HCT116 (cell line): ENCODE measurements at regions not wholly inside any gene's neighbourhood (a gene's known extent, or its start where the extent isn't known, plus 50 kb on each side); places are given as distances from the start of the nearest gene placed in this dataset.

Experiments used
- ATAC-seq: fragments of 200-7000 bp; cut with Tn5 transposase; 2 replicates; pipeline ENCODE4 v1.9.1; 2020; ENCODE audit warnings: mild to moderate bottlenecking, moderate library complexity
- BruUV-seq: library from RNA; stranded (reverse); fragments of 400-500 nt; replicated peaks from 2 replicates; lab custom pipeline; 2021; lab: Mats Ljungman, UMichigan
- CTCF ChIA-PET: fragments of 300-600 bp; sonication (Branson Sonifier 250); formaldehyde crosslinking; loops from one replicate; lab custom pipeline; 2021; ENCODE audit warnings: antibody characterized with exemption; lab: Charles Lee
- POLR2A ChIA-PET: fragments of 300-600, 350-600 bp; sonication (Branson Sonifier 250); formaldehyde crosslinking; loops from one replicate; lab custom pipeline; 2021; ENCODE audit warnings: antibody characterized with exemption; lab: Charles Lee
- RAD21 ChIA-PET, 2 experiments: fragments of 300-600 bp; sonication (Branson Sonifier 250); formaldehyde crosslinking; loops; one replicate each; lab custom pipeline; 2023; ENCODE audit warnings: low total read pairs in 2 of 2; ENCODE audit not compliant: uncharacterized antibody in 2 of 2, unreplicated experiment in 2 of 2, low non-redundant PET in 1 of 2; lab: Charles Lee
- DNase-seq: peaks from one replicate; pipeline ENCODE4 v3.0.0-alpha.2; 2010; ENCODE audit warnings: low read depth, low spot score
- H2AFZ ChIP-seq: fragments of 200-600 bp; shearing (Covaris generic), sonication (generic); 2 replicates; pipeline ENCODE4 v1.6.1; 2017; ENCODE audit warnings: low read depth, mixed run types, mixed read lengths, antibody characterized with exemption, low read length; ENCODE audit not compliant: poor library complexity, severe bottlenecking
- H3K27ac ChIP-seq: 2 replicates; pipeline ENCODE4 v1.5.1; 2012; ENCODE audit warnings: low read depth, low read length
- H3K27me3 ChIP-seq: fragments of 200-600 bp; sonication (generic); 2 replicates; pipeline ENCODE4 v1.6.1; 2016; ENCODE audit warnings: mixed run types, low read length, mixed read lengths; ENCODE audit not compliant: insufficient read depth
- H3K36me3 ChIP-seq, 2 experiments: fragments of 200-500 bp in 1 of 2; fragments of 200-600 bp in 1 of 2; sonication (Bioruptor generic) in 1 of 2; sonication (generic) in 1 of 2; 2 replicates each; pipeline versions ENCODE4 v1.5.1 to v1.6.1; 2014 to 2016; ENCODE audit warnings: low read length in 2 of 2, inconsistent platforms in 1 of 2, mixed read lengths in 1 of 2, mixed run types in 1 of 2; ENCODE audit not compliant: insufficient read depth in 2 of 2, control insufficient read depth in 1 of 2
- H3K4me1 ChIP-seq, 2 experiments: fragments of 200-600 bp in 1 of 2; sonication (generic) in 1 of 2; 2 replicates each; pipeline versions ENCODE4 v1.5.1 to v1.6.1; 2012 to 2017; ENCODE audit warnings: low read length in 2 of 2, inconsistent platforms in 1 of 2, mild to moderate bottlenecking in 1 of 2, mixed read lengths in 1 of 2, mixed run types in 1 of 2, moderate library complexity in 1 of 2; ENCODE audit not compliant: insufficient read depth in 2 of 2, control insufficient read depth in 1 of 2
- H3K4me2 ChIP-seq: fragments of 200-600 bp; sonication (generic); 2 replicates; pipeline ENCODE4 v1.6.1; 2017; ENCODE audit warnings: mixed run types, low read length, mixed read lengths
- H3K4me3 ChIP-seq, 2 experiments: fragments of 200-600 bp in 1 of 2; sonication (generic) in 1 of 2; replicated peaks in 1 of 2; 2 replicates each; pipeline ENCODE4 v1.5.1; 2011 to 2016; ENCODE audit warnings: low read length in 2 of 2, control low read depth in 1 of 2, low read depth in 1 of 2, mild to moderate bottlenecking in 1 of 2, mixed read lengths in 1 of 2, mixed run types in 1 of 2
- H3K79me2 ChIP-seq: fragments of 200-600 bp; sonication (generic); 2 replicates; pipeline ENCODE4 v1.6.1; 2017; ENCODE audit warnings: mild to moderate bottlenecking, mixed run types, low read length, moderate library complexity, mixed read lengths; ENCODE audit not compliant: insufficient read depth
- H3K9ac ChIP-seq: fragments of 200-600 bp; sonication (generic); 2 replicates; pipeline ENCODE4 v1.6.1; 2016; ENCODE audit warnings: low read length, mixed read lengths
- H3K9me2 ChIP-seq: fragments of 200-600 bp; sonication (generic), shearing (Covaris generic); 2 replicates; pipeline ENCODE4 v1.6.1; 2017; ENCODE audit warnings: mixed run types, mild to moderate bottlenecking, moderate library complexity; ENCODE audit not compliant: insufficient read depth
- H3K9me3 ChIP-seq, 2 experiments: fragments of 200-500 bp in 1 of 2; fragments of 200-600 bp in 1 of 2; sonication (Bioruptor generic) in 1 of 2; sonication (generic) in 1 of 2; 2 replicates each; pipeline ENCODE4 v1.6.1; 2014 to 2017; ENCODE audit warnings: low read length in 2 of 2, mixed read lengths in 2 of 2, inconsistent platforms in 1 of 2, low read depth in 1 of 2, mild to moderate bottlenecking in 1 of 2, mixed run types in 1 of 2, moderate library complexity in 1 of 2; ENCODE audit not compliant: control insufficient read depth in 1 of 2, insufficient read depth in 1 of 2
- H4K20me1 ChIP-seq: fragments of 200-600 bp; sonication (generic), shearing (Covaris generic); 2 replicates; pipeline ENCODE4 v1.6.1; 2017; ENCODE audit warnings: mixed run types, mild to moderate bottlenecking, moderate library complexity; ENCODE audit not compliant: insufficient read depth
- ATF3 ChIP-seq: IDR thresholded peaks from 2 replicates; pipeline ENCODE4 v1.6.1; 2012
- ELF1 ChIP-seq: IDR thresholded peaks from 2 replicates; pipeline ENCODE4 v1.6.1; 2012; ENCODE audit warnings: low read depth, borderline replicate concordance
- EZH2phosphoT487 ChIP-seq: fragments of 200-600 bp; IDR thresholded peaks from 2 replicates; pipeline ENCODE4 v1.6.1; 2018; ENCODE audit warnings: antibody characterized with exemption, borderline replicate concordance
- FOSL1 ChIP-seq: IDR thresholded peaks from 2 replicates; pipeline ENCODE4 v1.6.1; 2012; ENCODE audit warnings: low read depth
- JUND ChIP-seq: IDR thresholded peaks from 2 replicates; pipeline ENCODE4 v1.6.1; 2012
- MAX ChIP-seq: IDR thresholded peaks from 2 replicates; pipeline ENCODE4 v1.6.1; 2012
- RAD21 ChIP-seq: IDR thresholded peaks from 2 replicates; pipeline ENCODE4 v1.6.1; 2012; ENCODE audit warnings: low read depth, mild to moderate bottlenecking
- SP1 ChIP-seq: IDR thresholded peaks from 2 replicates; pipeline ENCODE4 v1.6.1; 2012; ENCODE audit warnings: low read depth
- SRF ChIP-seq: IDR thresholded peaks from 2 replicates; pipeline ENCODE4 v1.6.1; 2012; ENCODE audit warnings: low read depth
- YY1 ChIP-seq: IDR thresholded peaks from 2 replicates; pipeline ENCODE4 v1.6.1; 2011; ENCODE audit warnings: low read length, low read depth, moderate library complexity, mild to moderate bottlenecking; ENCODE audit not compliant: insufficient replicate concordance; ENCODE audit errors: extremely low read depth
- ZFX ChIP-seq: fragments of 450-650 bp; IDR thresholded peaks from 2 replicates; pipeline ENCODE4 v1.6.1; 2017
- ZNF274 ChIP-seq: fragments of 200-500 bp; sonication (Bioruptor generic); IDR thresholded peaks from 2 replicates; pipeline ENCODE4 v1.6.1; 2014; ENCODE audit warnings: mild to moderate bottlenecking, low read depth, low read length, inconsistent platforms
- intact Hi-C: fragments of 100-400 bp; cut with micrococcal nuclease; formaldehyde crosslinking; loops from 2 replicates; pipeline ENCODE4 v1.10.0; 2022

GRCh38 chr1:188778578-188778977 is 1699.1 kb downstream of the BRINP3 start:
- no peaks in the 10 kb centered on the region for H3K27me3 ChIP-seq
- POLR2A ChIA-PET = no interaction called here
- no peak overlapping the region for H3K9ac ChIP-seq
- no TSS peak for BruUV-seq
- H3K4me1 ChIP-seq = no peaks in the 10 kb centered on the region
- no peaks in the 10 kb centered on the region for H3K9me2 ChIP-seq
- DNase-seq (no peak), ATAC-seq (no peak)
- CTCF ChIA-PET = no interaction called here
- RAD21 ChIA-PET = no interaction called here
- no peak overlapping the region for H3K27ac ChIP-seq
- H3K79me2 ChIP-seq = no peaks in the 10 kb centered on the region
- H3K36me3 ChIP-seq = no peaks in the 10 kb centered on the region
- no peak overlapping the region for H2AFZ ChIP-seq
- H4K20me1 ChIP-seq = no peaks in the 10 kb centered on the region
- H3K4me3 ChIP-seq = no peak overlapping the region
- intact Hi-C loops = no loop called here
- no peaks in the 10 kb centered on the region; a peak in 1 of 4 replicates for H3K9me3 ChIP-seq
- TF ChIP-seq ZFX (no peak), ZNF274 (no peak), YY1 (no peak), ATF3 (no peak), RAD21 (no peak), SRF (no peak), JUND (no peak), ELF1 (no peak), FOSL1 (no peak), SP1 (no peak), MAX (no peak), EZH2phosphoT487 (no peak)
- no peak overlapping the region for H3K4me2 ChIP-seq
